DOHH2 (cell line): ENCODE measurements at regions not wholly inside any gene's neighbourhood (a gene's known extent, or its start where the extent isn't known, plus 50 kb on each side); places are given as distances from the start of the nearest gene placed in this dataset.

Experiments
- CTCF ChIP-seq: fragments of 200-600 bp; sonication (generic); IDR thresholded peaks from one replicate; pipeline ENCODE4 v1.5.1; 2014; ENCODE audit warnings: antibody characterized with exemption, mild to moderate bottlenecking, low read depth, low read length; ENCODE audit not compliant: poor library complexity, severe bottlenecking
- EZH2phosphoT487 ChIP-seq: fragments of 200-600 bp; sonication (generic); IDR thresholded peaks from 2 replicates; pipeline ENCODE4 v1.6.1; 2017; ENCODE audit warnings: borderline replicate concordance, mild to moderate bottlenecking, antibody characterized with exemption, low read length, moderate library complexity, mixed read lengths

- TF ChIP-seq CTCF (no peak), EZH2phosphoT487 (no peak)
Observed at GRCh38 chr2:194465641-194466040, 1191.4 kb upstream of the SLC39A10 start.
